GM19023 (cell line): ENCODE measurements at regions not wholly inside any gene's neighbourhood (a gene's known extent, or its start where the extent isn't known, plus 50 kb on each side); places are given as distances from the start of the nearest gene placed in this dataset.
"Not testable (repeated sequence)": the region's sequence is repeated elsewhere in the genome, so short reads cannot be mapped to it uniquely, and the experiment has no call there.

Experiments
- ATAC-seq: cut with Tn5 transposase; IDR thresholded peaks from one replicate; pipeline ENCODE4 v1.9.1; 2021; ENCODE audit warnings: mild to moderate bottlenecking, moderate library complexity; ENCODE audit not compliant: unreplicated experiment

DNA sequence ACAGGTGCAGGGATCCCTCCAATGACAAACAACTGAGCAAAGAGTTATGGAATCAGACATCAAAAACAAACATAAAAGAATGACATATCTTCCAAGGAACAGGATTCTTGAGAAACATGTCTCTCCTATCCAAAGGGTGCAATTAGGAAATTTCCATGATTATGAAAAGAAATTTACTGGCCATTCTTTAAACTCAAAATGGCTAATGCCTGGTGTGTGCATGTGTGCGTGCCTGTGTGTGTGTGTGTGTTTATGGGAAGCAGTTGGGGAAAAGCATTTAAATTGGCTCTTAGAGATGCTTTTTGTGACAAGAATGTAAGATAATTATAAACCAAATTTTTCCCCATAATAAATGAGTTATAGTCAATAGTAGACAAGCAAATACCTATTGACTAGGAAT, 320.5 kb upstream of the THBS1 start:
- no peak for ATAC-seq

DNA sequence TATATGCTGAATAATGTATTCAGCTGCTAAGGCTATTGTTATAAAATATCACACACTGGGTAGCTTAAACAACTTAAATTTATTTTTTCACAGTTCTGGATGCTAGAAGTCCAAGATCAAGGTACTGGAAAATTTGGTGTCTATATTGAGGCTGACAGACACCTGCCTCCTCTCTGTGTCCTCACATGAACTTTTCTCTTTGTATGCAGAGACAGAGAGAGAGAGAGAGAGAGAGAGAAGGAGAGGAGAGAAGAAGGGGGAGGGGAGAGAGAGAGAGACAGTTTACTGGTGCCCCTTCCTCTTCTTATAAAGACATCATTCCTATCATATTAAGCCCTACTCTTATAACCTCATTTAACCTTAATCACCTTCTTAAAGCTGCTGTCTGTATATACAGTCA, 320.1 kb upstream of the THBS1 start:
- ATAC-seq = no peak

DNA sequence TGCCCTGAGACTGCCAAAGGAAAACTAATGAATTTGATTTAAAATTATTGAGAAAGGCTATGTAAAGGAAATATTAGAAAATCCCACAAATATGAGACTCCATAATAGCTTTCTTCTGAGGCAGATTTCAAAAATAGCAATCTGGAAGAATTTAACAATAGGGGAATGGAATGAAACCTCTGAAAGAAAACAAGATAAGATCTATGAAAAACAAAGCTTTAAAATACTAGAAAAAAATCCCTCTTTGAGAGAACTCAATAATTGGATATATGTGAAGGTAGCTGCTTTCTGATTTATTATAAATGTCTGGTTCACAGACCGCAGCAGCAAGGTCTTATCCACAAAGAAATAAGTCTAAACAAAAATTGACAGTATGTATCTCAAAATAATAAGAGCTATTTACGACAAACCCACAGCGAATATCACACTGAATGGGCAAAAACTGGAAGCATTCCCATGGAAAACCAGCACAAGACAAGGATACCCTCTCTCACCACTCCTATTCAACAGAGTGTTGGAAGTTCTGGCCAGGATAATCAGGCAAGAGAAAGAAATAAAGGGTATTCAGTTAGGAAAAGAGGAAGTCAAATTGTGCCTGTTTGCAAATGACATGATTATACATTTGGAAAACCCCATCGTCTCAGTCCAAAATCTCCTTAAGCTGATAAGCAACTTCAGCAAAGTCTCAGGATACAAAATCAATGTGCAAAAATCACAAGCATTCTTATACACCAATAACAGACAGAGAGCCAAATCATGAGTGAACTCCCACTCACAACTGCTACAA, 319.3 kb upstream of the THBS1 start:
- not testable (repeated sequence) for ATAC-seq

DNA sequence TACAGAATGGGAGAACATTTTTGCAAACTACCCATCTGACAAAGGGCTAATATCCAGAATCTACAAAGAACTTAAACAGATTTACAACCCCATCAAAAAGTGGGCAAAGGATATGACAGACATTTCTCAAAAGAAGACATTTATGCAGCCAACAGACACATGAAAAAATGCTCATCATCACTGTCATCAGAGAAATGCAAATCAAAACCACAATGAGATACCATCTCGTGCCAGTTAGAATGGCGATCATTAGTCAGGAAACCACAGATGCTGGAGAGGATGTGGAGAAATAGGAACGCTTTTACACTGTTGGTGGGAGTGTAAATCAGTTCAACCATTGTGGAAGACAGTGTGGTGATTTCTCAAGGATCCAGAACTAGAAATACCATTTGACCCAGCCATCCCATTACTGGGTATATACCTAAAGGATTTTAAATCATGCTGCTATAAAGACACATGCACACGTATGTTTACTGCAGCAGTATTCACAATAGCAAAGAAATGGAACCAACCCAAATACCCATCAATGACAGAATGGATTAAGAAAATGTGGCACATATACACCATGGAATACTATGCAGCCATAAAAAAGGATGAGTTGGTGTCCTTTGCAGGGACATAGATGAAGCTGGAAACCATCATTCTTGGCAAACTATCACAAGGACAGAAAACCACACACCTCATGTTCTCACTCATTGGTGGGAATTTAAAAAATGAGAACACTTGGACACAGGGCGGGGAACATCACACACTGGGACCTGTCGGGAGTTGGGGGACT, 317.7 kb upstream of the THBS1 start:
- not testable (repeated sequence) for ATAC-seq

DNA sequence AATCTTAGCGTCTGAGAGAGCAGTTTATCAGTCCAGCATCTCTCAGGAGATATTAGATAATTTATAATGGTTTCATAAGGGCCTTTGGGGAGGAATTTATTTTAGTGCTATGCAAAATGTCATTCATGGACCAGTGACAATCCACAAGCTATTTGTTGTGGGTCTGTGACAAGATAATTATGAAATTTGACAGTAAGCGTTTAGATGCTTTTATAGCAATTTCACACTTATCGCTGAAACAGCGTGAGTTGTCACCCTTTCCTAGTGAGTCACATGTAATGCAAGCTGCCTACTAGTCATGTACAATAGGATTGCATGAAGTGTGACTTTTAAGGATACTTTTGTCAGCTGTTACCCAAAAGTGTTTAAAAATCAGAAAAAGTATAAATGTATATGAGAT, 315.6 kb upstream of the THBS1 start:
- ATAC-seq = no peak

DNA sequence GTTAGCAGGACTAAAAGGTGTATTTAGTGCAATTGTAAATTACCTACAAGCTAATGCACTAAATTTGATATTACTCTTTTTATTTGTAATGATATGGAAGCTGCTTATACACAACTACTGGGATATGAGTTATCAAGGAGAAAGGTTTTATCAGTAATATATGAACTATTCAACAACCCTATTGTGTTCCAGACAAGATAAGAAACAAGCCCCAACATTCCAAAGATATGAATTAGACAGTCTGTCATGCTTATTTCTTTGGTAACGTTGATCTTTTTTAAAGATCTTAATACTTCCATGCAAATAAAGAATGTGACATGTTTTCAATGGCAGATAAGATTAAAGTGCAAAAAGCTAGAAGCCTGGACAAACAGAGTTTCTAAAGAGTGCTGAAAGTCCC, 314.0 kb upstream of the THBS1 start:
- ATAC-seq = no peak

DNA sequence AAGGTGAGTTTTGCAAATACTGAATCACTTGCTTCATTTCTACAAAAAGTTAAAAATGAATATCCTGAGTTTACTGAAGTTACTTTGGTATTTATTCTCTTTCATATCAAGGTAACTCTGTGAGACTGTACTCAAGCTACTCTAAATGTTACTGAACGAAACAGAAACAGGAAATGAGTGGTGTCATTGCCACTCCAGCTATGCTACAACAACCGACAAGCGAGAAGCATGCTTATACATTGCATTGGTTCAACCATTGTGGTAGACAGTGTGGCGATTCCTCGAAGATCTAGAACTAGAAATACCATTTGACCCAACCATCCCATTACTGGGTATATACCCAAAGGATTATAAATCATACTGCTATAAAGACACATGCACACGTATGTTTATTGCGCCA, 313.2 kb upstream of the THBS1 start:
- no peak for ATAC-seq

DNA sequence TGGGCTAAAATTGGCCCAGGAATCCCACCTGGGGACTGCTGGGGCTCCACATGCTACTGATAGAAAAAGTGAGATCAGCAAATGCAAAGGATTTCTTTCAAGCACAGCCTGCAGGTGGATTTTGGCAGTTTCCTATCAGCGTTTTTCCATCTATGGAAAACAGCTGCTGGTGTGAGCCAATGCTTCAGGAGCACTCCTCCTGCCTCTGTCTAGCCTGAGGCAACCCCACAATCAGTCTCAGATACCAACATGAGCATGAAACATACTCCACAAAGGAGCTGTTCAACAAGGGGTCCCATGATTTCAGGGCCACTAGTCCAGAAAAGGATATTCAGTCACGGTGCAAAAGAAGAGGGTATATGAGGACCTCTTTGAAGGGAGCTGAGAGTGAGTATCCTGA, 311.5 kb upstream of the THBS1 start:
- no peak for ATAC-seq

DNA sequence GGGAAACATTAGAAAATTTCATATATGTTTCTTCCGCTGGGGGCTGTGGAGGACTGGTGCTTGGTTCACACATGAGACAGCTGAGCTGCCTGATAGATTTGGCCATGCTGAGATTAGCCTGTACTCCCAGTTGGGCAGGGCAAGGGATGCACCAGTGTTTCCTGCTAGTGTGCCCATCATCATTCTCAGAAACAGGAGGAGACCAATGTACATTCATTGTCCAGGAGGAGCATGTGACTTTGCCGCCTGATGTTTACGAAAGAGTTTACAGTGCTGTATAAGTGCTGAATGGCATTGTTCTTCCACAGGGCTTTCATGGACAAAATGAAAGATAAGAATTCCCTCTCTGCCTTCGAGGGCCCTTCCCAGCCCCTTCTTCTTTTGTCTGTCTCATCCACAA, 311.1 kb upstream of the THBS1 start:
- no peak for ATAC-seq

DNA sequence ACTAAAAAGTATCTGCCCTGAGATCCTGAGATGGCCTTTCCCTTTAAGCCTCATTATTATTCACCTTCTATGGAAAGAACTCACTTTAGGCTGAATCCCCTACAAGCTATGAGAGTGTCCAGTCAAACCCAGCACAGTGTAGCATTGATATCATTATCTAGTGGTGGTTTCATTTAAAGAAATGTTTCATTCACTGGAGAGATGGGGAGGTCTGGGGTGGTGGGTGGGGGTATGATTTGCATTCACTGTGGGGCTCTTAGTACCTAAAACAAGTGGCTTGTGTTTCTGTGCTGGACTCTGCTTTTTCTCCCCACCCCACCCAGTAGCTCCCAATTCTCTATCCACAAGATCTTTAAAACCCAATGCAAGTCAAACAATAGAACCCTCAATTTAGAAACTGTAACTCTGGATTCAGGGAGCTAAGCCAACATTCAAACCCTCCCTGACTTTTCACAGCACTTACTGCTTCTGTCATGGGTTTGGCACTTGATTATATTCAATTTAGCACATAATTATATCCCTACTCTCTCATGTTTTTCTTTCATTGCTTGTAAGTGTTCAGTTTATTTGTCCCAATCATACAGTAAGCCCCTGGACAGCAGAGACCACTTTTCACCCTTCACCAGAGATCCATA, 310.5 kb upstream of the THBS1 start:
- ATAC-seq = no peak

DNA sequence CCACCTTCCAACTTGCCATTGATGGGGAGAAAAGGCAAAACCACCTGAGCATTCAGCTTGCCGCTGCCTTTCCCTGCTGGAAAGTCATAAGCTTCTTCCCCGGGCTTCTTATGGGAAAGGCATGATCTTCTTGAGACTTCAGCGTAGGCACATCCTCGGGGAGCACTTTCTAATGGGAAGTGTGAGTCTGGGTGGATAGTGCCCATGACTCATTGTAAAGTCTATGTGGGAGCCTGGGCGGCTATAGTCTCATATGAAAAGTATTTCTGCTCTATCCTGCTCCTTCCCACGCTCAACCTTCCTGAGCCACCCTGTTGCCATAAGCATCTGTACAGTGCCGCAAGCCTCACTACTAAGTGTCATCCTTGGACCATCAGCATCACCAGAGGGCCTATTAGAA, 309.9 kb upstream of the THBS1 start:
- ATAC-seq = no peak

DNA sequence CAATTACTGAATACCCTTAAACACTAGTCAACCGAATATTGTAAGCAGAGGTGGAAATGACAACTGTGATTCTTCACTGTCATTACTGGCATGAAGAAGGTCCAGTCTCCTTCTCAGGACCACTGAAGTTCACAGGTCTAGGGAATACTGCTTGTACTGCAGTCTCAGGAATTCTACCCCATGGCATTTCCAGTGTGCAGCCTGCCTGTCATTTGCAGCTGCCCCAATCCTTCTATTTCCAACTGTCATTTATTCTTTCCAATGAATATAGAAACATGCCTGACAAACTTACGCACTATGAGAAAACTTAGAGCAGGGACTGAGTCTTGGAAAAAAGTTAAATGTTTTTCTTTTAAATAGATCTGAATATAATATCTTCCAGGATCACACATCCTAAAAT, 308.0 kb upstream of the THBS1 start:
- no peak for ATAC-seq

DNA sequence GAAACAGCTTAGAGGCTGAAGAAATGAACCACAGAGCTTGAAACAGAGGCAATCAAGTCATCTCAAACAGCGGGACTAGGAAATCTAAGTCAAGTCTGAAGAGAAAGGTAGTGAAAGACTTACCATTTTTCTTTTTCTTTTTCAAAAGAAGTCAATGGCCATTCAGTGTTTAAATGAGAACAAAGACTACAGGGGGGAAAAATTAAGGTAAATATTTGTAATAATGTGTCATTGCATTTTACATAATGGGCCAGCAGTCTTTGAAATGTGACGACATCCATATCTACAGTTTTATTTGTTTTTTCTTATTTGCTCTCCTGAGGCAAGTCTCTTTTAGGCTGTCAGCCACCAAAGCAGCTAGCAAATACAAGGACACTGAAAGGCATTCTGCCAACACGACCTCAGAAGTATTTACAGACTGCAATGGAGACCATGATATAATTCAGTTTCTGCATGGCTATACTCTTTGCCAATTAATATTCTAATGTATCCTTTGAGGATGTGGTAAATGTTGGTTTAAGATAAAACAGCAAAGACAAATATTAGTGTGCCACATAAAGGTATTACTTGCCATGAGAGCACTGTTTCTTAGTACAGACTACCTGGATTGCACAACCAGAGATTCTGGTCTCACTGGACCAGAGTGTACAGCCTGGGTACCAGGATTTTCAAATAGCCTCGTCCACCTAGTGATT, 307.0 kb upstream of the THBS1 start:
- ATAC-seq = no peak

DNA sequence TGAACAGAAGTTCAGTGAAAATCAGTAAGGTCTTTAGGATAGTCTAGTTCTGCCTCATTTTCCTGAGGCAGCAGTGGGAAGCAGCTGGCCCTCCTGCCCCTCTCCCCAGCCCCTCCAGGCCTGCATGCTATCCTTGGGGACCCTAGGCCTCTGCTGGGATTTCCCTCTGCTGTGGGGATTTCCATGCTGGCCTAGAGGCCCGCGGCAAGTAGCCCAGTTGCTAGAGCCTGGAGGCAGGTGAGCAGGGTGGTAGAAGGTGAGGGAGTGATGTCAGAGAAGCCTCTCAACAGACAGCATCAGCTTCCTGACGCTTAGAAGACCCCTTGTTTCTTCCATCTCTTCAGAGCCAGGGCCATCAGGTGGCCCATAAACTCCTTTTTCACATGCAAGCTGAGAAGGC, 305.8 kb upstream of the THBS1 start:
- ATAC-seq = peak; percentile 63

DNA sequence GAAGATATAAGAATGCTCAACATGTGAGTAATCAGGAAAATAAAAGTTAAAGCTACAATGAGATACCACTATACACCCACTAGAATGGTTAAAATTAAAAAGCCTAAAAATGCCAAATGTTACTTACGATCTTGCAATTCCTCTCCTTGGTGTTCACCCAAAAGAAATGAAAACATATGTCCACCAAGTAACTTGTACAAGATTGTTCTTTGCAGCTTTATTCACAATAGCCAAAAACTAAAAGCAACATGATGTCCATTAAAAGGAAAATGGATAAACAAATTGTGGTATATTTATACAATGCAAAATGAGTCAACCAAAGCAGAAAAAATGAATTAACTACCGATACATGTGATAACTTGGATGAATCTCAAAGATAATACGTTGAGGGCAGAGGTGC, 301.6 kb upstream of the THBS1 start:
- ATAC-seq = no peak

DNA sequence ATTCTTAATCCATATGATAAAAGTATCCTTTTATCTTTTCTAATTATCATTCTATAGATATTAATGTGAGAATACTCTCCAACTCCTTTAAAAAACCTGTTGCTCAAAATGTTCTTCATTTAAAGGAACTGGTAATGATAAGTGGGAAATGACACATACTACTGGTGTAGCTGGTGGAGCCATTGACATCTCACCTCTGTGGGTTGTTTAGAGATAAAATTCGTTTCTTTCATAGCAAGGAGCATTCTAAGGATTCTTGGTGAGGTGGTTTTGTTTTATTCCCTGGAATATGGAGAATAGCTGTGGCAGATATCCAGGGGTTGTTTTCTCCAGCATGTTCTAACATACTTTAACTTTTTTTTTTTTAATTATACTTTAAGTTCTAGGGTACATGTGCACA, 299.8 kb upstream of the THBS1 start:
- no peak for ATAC-seq

DNA sequence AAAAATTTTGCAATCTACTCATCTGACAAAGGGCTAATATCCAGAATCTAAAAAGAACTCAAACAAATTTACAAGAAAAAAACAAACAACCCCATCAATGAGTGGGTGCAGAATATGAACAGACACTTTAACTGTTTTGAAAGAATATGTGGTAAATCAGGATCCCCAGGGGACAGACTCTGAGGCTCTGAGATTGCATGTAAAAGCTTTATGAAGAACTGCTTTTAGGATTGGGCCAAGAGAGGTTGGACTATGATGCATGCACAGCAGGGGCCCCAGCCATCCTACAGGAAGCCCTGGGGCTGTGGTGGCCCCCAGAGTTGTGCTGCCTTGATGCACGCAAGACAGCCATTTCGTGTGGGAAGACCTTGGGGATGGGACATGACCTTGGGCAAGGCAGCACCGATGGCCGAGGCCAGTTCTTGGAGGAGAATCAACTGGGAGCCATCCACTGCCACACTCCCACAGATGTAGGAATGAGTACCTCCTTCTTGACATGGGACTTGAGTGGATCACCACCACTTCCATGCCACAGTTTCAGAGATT, 298.1 kb upstream of the THBS1 start:
- ATAC-seq = no peak

DNA sequence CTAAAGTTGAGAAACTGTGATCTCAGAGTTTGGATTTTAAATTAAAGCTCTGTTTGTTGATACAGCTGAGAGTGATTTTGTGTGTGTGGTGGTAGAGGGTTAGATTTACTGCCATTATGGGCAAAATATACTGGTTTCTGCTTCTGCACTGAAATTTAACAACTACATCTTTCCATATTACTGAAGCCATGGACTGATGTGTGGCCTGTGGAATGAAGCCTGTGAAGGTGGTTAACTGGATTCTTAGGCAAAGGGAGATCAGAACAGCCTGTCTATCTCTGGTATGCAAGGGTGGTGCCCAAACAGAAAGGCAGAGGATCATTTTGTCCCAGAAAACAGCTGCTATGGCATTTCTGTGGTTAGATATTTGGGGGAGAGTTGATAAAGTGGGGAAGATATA, 297.3 kb upstream of the THBS1 start:
- ATAC-seq = no peak

DNA sequence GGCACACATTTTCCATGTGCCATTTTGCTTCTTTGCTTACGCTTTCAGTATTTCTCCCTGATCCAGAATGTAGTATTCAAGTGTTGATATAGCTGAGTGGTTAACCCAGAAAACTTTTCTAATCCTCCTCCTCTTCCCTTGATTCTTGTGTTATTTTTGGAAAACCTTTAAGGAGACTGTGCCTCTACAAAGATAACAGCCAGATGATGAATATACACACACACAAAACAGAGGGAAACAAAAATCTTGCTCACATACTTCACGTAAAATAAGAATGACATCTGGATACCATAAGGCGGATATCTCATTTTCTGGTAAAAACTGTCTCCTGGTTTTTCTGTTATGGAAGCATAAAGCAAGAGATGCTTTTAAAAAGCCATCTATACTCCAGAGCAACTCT, 295.8 kb upstream of the THBS1 start:
- ATAC-seq = no peak

DNA sequence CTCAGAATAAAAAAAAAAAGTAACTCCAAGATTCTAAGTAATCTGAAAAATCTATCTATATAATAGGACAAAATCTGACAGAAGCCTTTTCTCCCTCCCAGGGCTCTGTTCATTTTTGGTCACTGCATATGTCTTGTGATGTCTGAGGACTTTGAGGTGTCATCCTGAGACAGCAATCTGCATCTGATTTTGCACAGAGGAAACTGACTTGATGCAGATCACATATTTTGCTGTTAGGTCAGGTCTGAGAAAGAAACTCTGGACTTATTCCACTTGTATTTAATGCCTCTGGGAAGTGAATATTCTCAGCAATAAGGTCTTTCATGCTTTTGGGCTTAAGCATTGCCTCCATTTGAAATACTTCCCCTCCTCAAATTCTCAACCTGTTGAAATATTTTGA, 295.2 kb upstream of the THBS1 start:
- ATAC-seq = no peak

DNA sequence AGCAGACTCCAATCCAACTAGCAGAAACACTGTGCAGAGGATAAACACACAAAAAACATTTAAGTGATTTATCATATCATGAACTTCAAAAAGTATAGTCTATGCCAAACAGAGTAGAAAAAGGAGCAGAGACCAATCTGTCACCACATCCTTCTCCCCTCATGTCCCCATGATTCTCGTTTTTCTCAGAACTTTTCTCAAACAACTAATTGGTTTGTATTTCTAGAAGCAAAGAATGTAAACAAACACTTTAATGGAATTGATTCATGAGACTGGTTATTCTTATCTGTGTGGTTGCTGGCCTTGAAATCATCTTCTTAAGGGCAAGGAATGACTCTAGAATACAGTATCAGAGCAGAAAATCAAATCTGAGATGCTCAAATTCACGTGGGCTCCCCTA, 294.2 kb upstream of the THBS1 start:
- ATAC-seq = no peak
